ENCODE measurements at regions not wholly inside any gene's neighbourhood (a gene's known extent, or its start where the extent isn't known, plus 50 kb on each side); places are given as distances from the start of the nearest gene placed in this dataset.

GRCh38 chr9:30506749-30507148, 1877.7 kb upstream of the ACO1 start:
- DNase-seq, result no peak
- Mint-ChIP-seq H3K27ac (ENCODE audit: unreplicated experiment) (no peak overlapping the region), H3K4me1 (ENCODE audit: low read depth, unreplicated experiment) (no peaks in the 10 kb centered on the region), H3K36me3 (ENCODE audit: unreplicated experiment) (no peaks in the 10 kb centered on the region), H3K4me3 (ENCODE audit: unreplicated experiment) (no peak overlapping the region), H3K9me3 (ENCODE audit: unreplicated experiment) (no peaks in the 10 kb centered on the region), H3K27me3 (ENCODE audit: unreplicated experiment) (no peaks in the 10 kb centered on the region)
- TF ChIP-seq, protein P1, sequence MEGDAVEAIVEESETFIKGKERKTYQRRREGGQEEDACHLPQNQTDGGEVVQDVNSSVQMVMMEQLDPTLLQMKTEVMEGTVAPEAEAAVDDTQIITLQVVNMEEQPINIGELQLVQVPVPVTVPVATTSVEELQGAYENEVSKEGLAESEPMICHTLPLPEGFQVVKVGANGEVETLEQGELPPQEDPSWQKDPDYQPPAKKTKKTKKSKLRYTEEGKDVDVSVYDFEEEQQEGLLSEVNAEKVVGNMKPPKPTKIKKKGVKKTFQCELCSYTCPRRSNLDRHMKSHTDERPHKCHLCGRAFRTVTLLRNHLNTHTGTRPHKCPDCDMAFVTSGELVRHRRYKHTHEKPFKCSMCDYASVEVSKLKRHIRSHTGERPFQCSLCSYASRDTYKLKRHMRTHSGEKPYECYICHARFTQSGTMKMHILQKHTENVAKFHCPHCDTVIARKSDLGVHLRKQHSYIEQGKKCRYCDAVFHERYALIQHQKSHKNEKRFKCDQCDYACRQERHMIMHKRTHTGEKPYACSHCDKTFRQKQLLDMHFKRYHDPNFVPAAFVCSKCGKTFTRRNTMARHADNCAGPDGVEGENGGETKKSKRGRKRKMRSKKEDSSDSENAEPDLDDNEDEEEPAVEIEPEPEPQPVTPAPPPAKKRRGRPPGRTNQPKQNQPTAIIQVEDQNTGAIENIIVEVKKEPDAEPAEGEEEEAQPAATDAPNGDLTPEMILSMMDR (IDR thresholded peaks at IDR 0.05; ENCODE audit: partially characterized antibody, unreplicated experiment), result no peak

GRCh38 chr9:30507166-30507565, 1877.3 kb upstream of the ACO1 start:
- H3K4me1 Mint-ChIP-seq (ENCODE audit: low read depth, unreplicated experiment), result no peaks in the 10 kb centered on the region
- TF ChIP-seq, protein P1 (IDR thresholded peaks at IDR 0.05; ENCODE audit: partially characterized antibody, unreplicated experiment), result no peak
- H3K36me3 Mint-ChIP-seq (ENCODE audit: unreplicated experiment), result no peaks in the 10 kb centered on the region
- no peaks in the 10 kb centered on the region for H3K27me3 Mint-ChIP-seq (ENCODE audit: unreplicated experiment)
- DNase-seq, result no peak
- no peak overlapping the region for H3K4me3 Mint-ChIP-seq (ENCODE audit: unreplicated experiment)
- no peaks in the 10 kb centered on the region for H3K9me3 Mint-ChIP-seq (ENCODE audit: unreplicated experiment)
- no peak overlapping the region for H3K27ac Mint-ChIP-seq (ENCODE audit: unreplicated experiment)

DNA sequence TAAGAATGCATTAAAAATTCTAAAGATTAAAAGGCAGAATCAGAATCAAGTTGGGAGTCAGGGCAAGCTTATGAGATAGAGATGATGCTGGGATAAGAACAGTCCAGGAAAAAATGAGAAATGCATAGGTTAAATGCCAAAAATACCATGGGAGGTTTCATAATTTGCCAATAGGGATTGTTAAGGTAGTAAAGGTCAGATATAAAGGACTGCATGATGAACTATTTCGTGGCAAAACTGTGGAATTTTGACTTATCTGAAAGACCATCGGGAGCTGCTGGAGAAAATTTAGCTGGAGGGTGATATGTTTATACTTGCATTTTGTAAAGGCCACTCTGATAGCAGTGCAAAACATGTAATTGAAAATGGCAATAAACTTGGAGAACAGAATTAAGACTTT, 1872.8 kb upstream of the ACO1 start:
- H3K4me3 Mint-ChIP-seq (ENCODE audit: unreplicated experiment), result no peak overlapping the region
- H3K27ac Mint-ChIP-seq (ENCODE audit: unreplicated experiment), result no peak overlapping the region
- H3K9me3 Mint-ChIP-seq (ENCODE audit: unreplicated experiment), result peaks cover 5% of the 10 kb centered on the region
- H3K36me3 Mint-ChIP-seq (ENCODE audit: unreplicated experiment), result no peaks in the 10 kb centered on the region
- TF ChIP-seq, protein P1 (IDR thresholded peaks at IDR 0.05; ENCODE audit: partially characterized antibody, unreplicated experiment), result no peak
- H3K27me3 Mint-ChIP-seq (ENCODE audit: unreplicated experiment), result no peaks in the 10 kb centered on the region
- no peak for DNase-seq
- H3K4me1 Mint-ChIP-seq (ENCODE audit: low read depth, unreplicated experiment), result no peaks in the 10 kb centered on the region

GRCh38 chr9:30519166-30519565, 1865.3 kb upstream of the ACO1 start:
- H3K4me1 Mint-ChIP-seq (ENCODE audit: low read depth, unreplicated experiment), result peaks cover 3% of the 10 kb centered on the region
- no peak overlapping the region for H3K27ac Mint-ChIP-seq (ENCODE audit: unreplicated experiment)
- H3K9me3 Mint-ChIP-seq (ENCODE audit: unreplicated experiment), result peaks cover 2% of the 10 kb centered on the region
- no peaks in the 10 kb centered on the region for H3K27me3 Mint-ChIP-seq (ENCODE audit: unreplicated experiment)
- TF ChIP-seq, protein P1 (IDR thresholded peaks at IDR 0.05; ENCODE audit: partially characterized antibody, unreplicated experiment), result no peak
- no peak overlapping the region for H3K4me3 Mint-ChIP-seq (ENCODE audit: unreplicated experiment)
- H3K36me3 Mint-ChIP-seq (ENCODE audit: unreplicated experiment), result no peaks in the 10 kb centered on the region
- no peak for DNase-seq

- Mint-ChIP-seq H3K27ac (ENCODE audit: unreplicated experiment) (no peak overlapping the region), H3K27me3 (ENCODE audit: unreplicated experiment) (no peaks in the 10 kb centered on the region), H3K36me3 (ENCODE audit: unreplicated experiment) (no peaks in the 10 kb centered on the region), H3K4me1 (ENCODE audit: low read depth, unreplicated experiment) (peaks cover 3% of the 10 kb centered on the region), H3K9me3 (ENCODE audit: unreplicated experiment) (no peaks in the 10 kb centered on the region), H3K4me3 (ENCODE audit: unreplicated experiment) (no peak overlapping the region)
- DNase-seq, result no peak
- TF ChIP-seq, protein P1 (IDR thresholded peaks at IDR 0.05; ENCODE audit: partially characterized antibody, unreplicated experiment), result no peak
These were observed 1864.7 kb upstream of the ACO1 start for GRCh38 chr9:30519756-30520155.
